ENCODE measurements at regions not wholly inside any gene's neighbourhood (a gene's known extent, or its start where the extent isn't known, plus 50 kb on each side); places are given as distances from the start of the nearest gene placed in this dataset. TPM values are rescaled to one million over a fixed set of nuclear protein-coding genes. Genes with fewer than 3 reads are reported as not detected.

GRCh38 chr1:201774224-201774982 is 54.6 kb upstream of the IPO9 start:
- intact Hi-C loops (cut with micrococcal nuclease), result no loop called here
- Histone ChIP-seq H3K4me1 (peaks cover 93% of the 10 kb centered on the region), H3K36me3 (peaks cover 16% of the 10 kb centered on the region), H3K27me3 (ENCODE audit: low read depth) (no peaks in the 10 kb centered on the region), H3K4me3 (no peak overlapping the region), H3K9me3 (replicated peaks) (peaks cover 19% of the 10 kb centered on the region), H3K27ac (replicated peaks) (peak overlapping the region; percentile 78)
- TF ChIP-seq, protein P1, sequence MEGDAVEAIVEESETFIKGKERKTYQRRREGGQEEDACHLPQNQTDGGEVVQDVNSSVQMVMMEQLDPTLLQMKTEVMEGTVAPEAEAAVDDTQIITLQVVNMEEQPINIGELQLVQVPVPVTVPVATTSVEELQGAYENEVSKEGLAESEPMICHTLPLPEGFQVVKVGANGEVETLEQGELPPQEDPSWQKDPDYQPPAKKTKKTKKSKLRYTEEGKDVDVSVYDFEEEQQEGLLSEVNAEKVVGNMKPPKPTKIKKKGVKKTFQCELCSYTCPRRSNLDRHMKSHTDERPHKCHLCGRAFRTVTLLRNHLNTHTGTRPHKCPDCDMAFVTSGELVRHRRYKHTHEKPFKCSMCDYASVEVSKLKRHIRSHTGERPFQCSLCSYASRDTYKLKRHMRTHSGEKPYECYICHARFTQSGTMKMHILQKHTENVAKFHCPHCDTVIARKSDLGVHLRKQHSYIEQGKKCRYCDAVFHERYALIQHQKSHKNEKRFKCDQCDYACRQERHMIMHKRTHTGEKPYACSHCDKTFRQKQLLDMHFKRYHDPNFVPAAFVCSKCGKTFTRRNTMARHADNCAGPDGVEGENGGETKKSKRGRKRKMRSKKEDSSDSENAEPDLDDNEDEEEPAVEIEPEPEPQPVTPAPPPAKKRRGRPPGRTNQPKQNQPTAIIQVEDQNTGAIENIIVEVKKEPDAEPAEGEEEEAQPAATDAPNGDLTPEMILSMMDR (IDR thresholded peaks at IDR 0.05; ENCODE audit: borderline replicate concordance), result no peak
- no peak for DNase-seq

DNA sequence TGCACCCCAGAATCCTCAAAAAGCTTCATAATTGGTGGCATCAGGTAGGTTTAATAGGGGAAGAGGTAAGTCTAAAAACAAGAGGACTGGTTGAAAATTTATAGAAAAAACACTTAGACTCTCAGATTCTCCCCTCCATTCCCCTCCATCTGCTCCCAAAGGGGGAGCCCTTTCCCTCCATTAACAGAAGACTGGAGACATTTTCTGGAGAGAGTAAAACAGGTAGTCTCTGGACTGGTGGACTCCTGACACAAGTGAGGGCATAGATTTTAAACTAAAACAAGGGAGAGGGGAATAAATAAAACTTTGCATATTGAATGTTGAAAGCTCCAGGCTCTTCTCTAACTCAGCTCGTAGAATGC is 54.0 kb upstream of the IPO9 start:
- Histone ChIP-seq H3K27me3 (ENCODE audit: low read depth) (no peaks in the 10 kb centered on the region), H3K4me3 (no peak overlapping the region), H3K36me3 (peaks cover 16% of the 10 kb centered on the region), H3K9me3 (replicated peaks) (peaks cover 19% of the 10 kb centered on the region), H3K4me1 (peaks cover 93% of the 10 kb centered on the region), H3K27ac (replicated peaks) (peak overlapping the region; percentile 78)
- intact Hi-C loops (cut with micrococcal nuclease), result no loop called here
- no peak for DNase-seq
- TF ChIP-seq, protein P1 (IDR thresholded peaks at IDR 0.05; ENCODE audit: borderline replicate concordance), result no peak

DNA sequence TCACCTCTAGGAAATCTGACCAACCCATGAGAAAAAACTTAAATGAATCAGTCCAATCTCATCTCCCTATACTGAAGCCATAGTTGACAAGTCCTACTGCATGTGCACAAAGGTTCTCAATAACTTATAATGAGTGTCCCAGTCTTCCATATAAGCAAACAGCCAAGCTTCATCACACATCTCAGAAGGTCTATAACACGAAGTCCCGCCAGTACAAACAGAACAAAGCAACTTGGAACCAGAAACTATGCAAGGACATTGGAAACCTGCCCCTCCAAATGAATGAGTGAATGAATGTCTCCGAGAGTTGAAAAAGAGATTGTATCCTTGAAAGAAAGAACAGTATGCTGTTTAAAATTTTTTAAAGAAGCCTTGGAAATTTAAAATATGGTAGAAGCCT is 53.6 kb upstream of the IPO9 start:
- intact Hi-C loops (cut with micrococcal nuclease), result no loop called here
- Histone ChIP-seq H3K4me1 (peaks cover 93% of the 10 kb centered on the region), H3K4me3 (no peak overlapping the region), H3K36me3 (peaks cover 19% of the 10 kb centered on the region), H3K27me3 (ENCODE audit: low read depth) (no peaks in the 10 kb centered on the region), H3K9me3 (replicated peaks) (peaks cover 19% of the 10 kb centered on the region), H3K27ac (replicated peaks) (peak overlapping the region; percentile 78)
- no peak for DNase-seq
- TF ChIP-seq, protein P1 (IDR thresholded peaks at IDR 0.05; ENCODE audit: borderline replicate concordance), result no peak

- peaks cover 100% of the 10 kb centered on the region for H3K4me1 ChIP-seq
- H3K27ac ChIP-seq (replicated peaks), result peak overlapping the region; percentile 78
- H3K9me3 ChIP-seq (replicated peaks), result no peaks in the 10 kb centered on the region
- intact Hi-C loops (cut with micrococcal nuclease), result no loop called here
- H3K27me3 ChIP-seq (ENCODE audit: low read depth), result no peaks in the 10 kb centered on the region
- H3K4me3 ChIP-seq, result no peak overlapping the region
- no peak for DNase-seq
- TF ChIP-seq, protein P1 (IDR thresholded peaks at IDR 0.05; ENCODE audit: borderline replicate concordance), result no peak
- peaks cover 44% of the 10 kb centered on the region for H3K36me3 ChIP-seq
Observed at GRCh38 chr1:201778279-201779065, 50.5 kb upstream of the IPO9 start.

Small RNA genes lying in the stretch of these regions (microRNA-seq; reads per million reads assigned to microRNA genes)
- not detected for gene MIR5191

All from left ventricle myocardium inferior (tissue), 1 donor.